K562 (cell line): ENCODE measurements at regions not wholly inside any gene's neighbourhood (a gene's known extent, or its start where the extent isn't known, plus 50 kb on each side); places are given as distances from the start of the nearest gene placed in this dataset.

Experiments used
- CCNT2 ChIP-seq: IDR thresholded peaks from 2 replicates; pipeline ENCODE4 v1.6.1; 2011; ENCODE audit warnings: borderline replicate concordance, low read depth, mild to moderate bottlenecking, moderate library complexity, mixed read lengths, low read length; ENCODE audit not compliant: insufficient read length; ENCODE audit errors: extremely low read depth
- ELK1 ChIP-seq: sonication (generic); formaldehyde crosslinking; IDR thresholded peaks from 2 replicates; pipeline ENCODE4 v1.8.1; 2022; ENCODE audit warnings: missing genetic modification reagents
- EP300 ChIP-seq: IDR thresholded peaks from 2 replicates; pipeline ENCODE4 v1.6.1; 2012; ENCODE audit warnings: low read length, improper control_type of control experiment
- POLR2AphosphoS5 ChIP-seq: IDR thresholded peaks from 2 replicates; pipeline ENCODE4 v1.6.1; 2011; ENCODE audit warnings: mild to moderate bottlenecking, low read depth, low read length, moderate library complexity; ENCODE audit not compliant: control insufficient read depth, insufficient read depth
- ZNF707 ChIP-seq: fragments of 250-450 bp; sonication (Bioruptor Pico); conservative IDR thresholded peaks from 2 replicates; pipeline ENCODE4 v1.8.0; 2022; ENCODE audit warnings: inconsistent platforms, mild to moderate bottlenecking, moderate library complexity
- TF ChIP-seq, protein P1 (sequence below), 3 experiments: IDR thresholded peaks in 2 of 3; conservative IDR thresholded peaks in 1 of 3; 2 replicates each; pipeline ENCODE4 v1.5.1; 2011 to 2012; ENCODE audit warnings: low read length in 3 of 3, mild to moderate bottlenecking in 3 of 3, control low read depth in 2 of 3, improper control_type of control experiment in 1 of 3, inconsistent platforms in 1 of 3, low read depth in 1 of 3, mixed read lengths in 1 of 3, moderate library complexity in 1 of 3; ENCODE audit not compliant: insufficient read depth in 2 of 3

- TF ChIP-seq ZNF707 (CRISPR knock-in tag) (no peak), EP300 (no peak), CCNT2 (no peak), POLR2AphosphoS5 (no peak), ELK1 (CRISPR knock-in tag) (no peak)
- TF ChIP-seq, protein P1, sequence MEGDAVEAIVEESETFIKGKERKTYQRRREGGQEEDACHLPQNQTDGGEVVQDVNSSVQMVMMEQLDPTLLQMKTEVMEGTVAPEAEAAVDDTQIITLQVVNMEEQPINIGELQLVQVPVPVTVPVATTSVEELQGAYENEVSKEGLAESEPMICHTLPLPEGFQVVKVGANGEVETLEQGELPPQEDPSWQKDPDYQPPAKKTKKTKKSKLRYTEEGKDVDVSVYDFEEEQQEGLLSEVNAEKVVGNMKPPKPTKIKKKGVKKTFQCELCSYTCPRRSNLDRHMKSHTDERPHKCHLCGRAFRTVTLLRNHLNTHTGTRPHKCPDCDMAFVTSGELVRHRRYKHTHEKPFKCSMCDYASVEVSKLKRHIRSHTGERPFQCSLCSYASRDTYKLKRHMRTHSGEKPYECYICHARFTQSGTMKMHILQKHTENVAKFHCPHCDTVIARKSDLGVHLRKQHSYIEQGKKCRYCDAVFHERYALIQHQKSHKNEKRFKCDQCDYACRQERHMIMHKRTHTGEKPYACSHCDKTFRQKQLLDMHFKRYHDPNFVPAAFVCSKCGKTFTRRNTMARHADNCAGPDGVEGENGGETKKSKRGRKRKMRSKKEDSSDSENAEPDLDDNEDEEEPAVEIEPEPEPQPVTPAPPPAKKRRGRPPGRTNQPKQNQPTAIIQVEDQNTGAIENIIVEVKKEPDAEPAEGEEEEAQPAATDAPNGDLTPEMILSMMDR (IDR thresholded peaks at IDR 0.05 in 2 of 3, conservative IDR thresholded peaks at IDR 0.05 in 1 of 3; ENCODE audit: insufficient read depth in 2 of 3, low read depth in 1 of 3, low read length in 3 of 3), result no peak
Observed at GRCh38 chr11:130642994-130643393, 194.5 kb downstream of the ADAMTS15 start.
